Right lung (tissue), 2 donors: ENCODE measurements at regions not wholly inside any gene's neighbourhood (a gene's known extent, or its start where the extent isn't known, plus 50 kb on each side); places are given as distances from the start of the nearest gene placed in this dataset.
"Not testable (repeated sequence)": the region's sequence is repeated elsewhere in the genome, so short reads cannot be mapped to it uniquely, and the experiment has no call there.

ENCODE experiments used
- DNase-seq, 2 donors: peaks; one replicate each; pipeline ENCODE4 v3.0.0-alpha.2; 2013

DNA sequence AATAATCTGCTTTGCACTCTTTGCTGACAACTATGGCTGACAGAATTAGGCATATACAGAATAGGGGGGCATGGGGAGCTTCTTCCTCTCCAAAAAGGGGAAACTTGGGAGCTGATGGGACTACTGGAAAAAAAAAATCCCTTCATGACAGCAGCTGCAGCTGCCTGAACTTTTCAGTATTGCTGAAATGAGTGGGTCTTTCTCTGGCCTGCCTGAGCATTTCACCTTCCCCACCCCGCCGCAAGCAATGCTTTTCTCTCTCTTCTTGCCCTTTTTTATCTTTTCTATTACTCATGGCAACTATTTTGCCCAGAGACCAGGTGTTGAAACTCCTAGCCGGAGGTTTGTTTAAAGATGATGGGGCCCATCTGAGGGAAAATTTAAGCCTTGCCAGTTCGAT lies 244.9 kb downstream of the SEMA3D start:
- no peak for DNase-seq

DNA sequence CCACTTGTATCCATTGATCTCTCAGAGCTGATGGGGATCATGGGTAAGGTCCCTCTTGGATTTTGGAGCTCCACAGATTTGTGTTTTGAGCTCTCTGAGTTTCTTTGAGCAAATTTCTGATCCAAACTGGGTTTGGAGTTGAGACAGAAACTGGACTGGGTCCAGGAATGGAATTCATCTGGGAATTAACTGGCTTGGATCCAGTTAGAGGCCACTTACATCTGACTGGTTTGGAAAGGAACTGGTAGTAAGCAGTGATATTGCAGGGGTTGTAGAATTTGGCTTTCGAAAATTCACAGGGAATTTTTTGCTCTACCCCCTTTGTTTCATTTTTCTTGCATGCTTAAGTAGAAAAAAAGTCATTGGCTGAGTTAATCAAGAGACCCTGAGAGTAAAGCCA lies 245.6 kb downstream of the SEMA3D start:
- no peak for DNase-seq

DNA sequence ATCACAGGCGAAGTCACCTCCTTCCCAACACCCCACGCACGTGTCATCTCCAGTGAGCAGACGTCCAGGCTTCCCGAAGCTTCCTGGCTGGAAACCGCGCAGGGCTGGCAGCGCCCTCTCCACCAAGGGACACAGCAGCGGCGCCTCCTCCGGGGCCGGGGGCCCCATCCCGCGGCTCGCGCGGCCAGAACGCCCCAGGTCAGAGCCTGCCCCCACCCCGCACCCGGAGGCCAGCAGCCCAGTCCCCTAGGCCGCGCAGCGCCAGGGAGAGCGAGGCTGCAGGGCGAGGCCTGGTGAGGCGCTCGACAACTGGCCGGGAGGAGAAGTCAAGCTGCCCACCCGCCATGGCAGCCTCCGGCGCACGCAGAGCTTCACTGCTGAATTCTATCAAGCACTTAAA lies 247.0 kb downstream of the SEMA3D start:
- no peak for DNase-seq

DNA sequence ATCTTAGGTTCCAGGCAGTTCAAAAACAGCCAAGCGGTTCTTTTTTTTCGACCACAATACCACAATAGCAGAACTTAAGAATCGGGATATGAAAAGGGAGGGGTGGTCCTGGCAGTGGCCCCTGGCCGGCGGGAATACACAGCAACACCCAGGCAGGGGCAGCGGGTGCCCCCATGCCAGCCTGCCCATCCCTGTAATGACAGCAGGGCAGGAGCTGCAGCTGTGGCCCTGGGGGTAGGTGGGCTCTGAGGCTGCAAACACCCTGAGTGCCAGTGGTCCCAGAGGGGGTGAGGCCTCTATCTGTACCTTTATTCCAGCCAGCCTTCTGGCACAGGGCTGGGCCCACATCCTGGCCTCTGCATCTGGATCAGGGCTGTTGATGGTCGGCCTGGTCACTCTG lies 247.4 kb downstream of the SEMA3D start:
- DNase-seq: no peak

DNA sequence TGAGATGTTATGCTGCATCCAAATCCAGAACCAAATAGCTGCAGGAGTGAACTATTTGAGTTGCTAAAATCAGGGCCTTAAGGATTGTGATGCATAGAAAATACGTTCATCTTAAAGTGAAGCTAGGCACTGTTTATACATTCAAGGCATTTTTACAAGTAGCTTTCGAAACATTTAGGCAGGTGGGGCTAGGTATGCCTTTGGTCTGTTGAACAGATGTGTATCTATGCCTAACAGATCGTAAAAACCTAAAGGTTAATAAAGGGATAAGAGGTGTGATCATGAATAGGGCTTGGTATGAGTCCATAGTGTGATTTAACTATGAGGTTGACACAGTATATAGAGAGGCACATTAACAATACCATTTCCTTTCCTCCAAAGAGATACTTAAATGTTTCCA lies 262.5 kb downstream of the SEMA3D start:
- no peak for DNase-seq

DNA sequence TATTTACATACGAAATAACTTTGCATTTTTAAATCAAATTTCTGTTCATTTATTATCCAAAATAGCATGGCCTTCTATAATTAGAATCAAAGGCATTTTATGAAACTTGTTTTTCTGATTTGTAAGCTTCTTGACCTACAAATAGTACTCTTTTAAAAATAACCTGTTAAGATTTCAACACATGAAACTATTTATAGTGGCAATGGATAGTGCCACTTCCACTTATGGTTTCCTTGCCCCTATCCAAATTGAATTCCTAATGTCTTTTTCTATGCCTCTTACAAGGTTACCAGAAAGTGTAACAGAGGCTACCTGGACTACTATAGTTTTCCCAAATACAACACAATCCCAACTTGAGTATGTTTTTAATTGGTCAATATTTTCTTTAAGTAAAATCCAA lies 263.5 kb downstream of the SEMA3D start:
- DNase-seq: no peak

DNA sequence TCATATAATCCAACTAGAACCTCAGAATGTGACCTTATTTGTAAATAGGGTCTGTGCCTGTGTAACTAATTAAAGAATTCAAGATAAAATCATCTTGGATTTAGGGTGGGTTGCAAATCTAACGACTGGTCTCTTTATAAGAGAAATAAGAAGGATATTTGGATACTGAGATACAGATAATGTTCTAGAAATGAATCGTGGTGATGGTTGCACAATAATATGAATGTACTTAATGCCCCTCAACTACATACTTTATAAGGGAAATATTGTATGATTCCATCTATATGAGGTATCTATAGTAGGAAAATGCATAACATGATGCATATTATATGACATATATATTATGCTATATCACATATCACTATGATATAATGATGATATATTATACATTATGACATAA lies 265.7 kb downstream of the SEMA3D start:
- no peak for DNase-seq

DNA sequence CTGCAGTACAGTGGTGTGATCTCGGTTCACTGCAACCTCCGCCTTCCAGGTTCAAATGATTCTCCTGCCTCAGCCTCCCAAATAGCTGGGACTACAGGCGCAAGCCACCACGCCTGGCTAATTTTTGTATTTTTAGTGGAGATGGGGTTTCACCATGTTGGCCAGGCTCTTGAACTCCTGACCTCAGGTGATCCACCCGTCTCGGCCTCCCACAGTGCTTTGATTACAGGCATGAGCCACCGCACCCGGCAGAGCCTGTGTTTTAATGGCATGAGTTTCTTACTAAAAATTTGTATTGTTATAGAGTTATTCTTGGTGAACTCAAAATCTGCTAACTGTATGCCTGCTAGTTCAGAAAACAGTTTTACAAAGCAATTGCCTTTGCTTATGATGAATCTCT lies 269.9 kb downstream of the SEMA3D start:
- not testable (repeated sequence) for DNase-seq

DNA sequence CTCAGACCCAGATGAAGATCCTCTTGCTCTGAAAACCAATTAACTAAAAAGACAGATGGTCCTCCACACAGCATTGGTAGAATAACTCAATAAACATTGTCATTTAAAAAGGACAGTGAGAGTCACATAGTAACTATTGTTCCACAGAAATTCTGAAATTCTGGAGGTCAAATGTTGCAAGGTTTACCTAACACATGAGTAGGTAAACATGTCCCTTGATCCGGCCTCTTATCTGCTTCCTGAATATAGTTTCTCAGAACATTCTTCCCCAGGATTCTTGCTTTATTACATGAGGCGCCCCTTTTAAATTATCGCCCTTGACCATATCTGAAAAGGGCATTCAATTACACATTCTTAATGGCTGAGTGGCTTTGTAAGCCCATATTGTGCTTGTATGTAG lies 270.7 kb downstream of the SEMA3D start:
- DNase-seq: no peak

DNA sequence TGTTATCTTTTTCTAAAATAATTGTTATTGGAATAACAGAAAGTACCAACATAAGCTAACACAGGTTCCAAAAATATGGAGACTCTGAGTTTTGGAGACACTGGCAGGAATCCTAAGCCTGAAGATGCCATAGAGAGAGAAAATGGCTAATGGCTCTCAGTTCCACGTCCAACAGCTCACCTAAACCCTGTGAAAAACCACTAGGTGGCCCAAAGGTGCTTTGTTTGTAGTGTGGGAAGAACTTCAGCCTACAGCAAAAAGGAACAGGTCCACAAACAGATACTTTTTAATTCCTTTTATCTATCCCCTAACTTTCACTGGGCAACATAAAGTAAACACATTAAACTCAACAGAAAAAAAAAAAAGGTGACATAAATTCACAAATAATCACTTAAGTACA lies 272.3 kb downstream of the SEMA3D start:
- no peak for DNase-seq

DNA sequence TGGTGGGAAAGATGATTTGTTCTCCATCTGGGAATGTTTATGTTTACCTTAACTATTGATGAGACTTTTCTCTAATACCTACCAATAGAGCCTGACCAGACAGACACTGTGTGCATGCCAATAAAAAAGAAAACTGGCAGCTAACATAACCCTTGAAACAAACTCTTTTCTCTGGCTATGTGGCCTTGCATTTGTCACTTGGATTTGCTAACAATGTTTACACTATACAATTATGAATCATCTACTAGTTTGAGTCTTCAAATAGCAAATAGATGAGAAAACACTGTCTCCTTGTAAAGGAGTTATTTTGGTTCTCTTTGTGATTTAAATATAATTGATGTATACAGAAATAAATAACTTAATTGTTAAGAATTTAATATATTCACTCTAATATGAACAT lies 273.1 kb downstream of the SEMA3D start:
- DNase-seq: no peak

DNA sequence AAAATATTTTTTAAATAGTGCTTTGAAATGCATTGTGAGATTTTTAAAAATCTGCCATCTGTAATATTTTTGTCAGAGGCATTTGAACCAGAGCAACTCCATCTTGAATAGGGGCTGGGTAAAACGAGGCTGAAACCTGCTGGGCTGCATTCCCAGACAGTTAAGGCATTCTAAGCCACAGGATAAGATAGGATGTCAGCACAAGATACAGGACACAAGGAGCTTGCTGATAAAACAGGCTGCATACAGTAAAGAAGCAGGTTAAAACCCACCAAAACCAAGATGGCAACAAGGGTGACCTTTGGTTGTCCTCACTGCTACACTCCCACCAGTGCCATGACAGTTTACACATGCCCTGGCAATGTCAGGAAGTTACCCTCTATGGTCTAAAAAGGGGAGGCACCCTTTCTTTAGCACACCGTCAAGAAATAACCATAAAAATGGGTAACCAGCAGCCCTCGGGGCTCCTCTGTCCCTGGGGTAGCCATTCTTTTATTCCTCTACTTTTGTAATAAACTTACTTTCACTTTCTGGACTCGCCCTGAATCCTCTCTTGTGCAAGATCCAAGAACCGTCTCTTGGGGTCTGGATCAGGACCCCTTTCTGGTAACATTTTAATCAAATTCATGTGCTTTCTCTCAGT lies 273.7 kb downstream of the SEMA3D start:
- no peak for DNase-seq

DNA sequence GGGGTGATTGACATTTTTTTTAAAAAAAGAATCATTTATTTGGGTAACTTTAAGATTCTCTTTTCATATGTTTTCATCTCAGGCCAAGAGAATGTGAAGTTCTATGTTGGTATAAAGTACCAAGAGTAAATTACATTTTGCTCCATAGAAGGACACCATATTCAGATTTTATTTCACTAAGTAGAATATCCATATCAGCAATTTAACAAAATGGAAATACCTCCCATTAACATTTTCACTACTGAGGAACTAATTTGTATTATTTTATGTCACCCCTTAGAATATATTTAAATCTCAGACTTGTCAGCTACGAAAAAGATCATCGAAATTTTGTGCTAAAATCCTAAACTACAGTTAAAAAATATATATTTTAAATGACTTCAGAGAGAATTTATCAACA lies 274.3 kb downstream of the SEMA3D start:
- DNase-seq: no peak

DNA sequence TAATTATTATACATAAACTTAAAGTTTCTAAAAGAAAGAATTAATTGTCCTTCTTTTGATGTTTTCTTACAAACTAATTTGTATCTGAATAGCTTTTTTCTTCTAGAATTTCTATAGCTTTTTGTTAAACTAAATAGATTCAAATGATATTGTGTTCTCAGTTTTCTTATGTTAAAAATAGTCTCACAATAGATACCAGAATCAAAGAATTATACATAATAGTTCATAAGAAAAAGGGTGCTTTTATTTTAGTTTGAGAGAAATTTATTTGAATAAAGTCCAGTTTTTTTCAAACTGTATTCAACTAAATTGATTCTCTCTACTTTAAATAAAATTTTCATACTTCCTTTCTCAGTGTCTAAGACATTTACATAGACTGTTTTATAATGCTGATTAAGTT lies 274.8 kb downstream of the SEMA3D start:
- no peak for DNase-seq

DNA sequence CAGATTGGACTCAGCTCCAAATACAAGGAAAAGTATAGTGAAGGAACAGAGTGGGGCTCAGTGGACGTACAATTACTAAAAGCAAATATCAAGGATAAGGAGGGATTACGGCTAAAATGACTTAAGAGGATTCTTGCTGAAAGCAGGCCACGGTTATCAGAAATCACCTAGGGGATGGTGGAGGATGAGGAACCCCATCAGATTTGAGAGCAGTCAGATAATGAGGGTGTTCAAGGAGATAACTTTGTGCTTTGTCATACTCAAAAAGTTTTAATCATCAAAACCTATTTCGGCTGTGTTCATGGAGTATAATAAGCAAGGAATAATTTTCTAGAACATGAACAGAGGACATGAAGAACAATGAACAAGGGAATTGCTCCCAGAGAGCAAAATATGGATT lies 275.8 kb downstream of the SEMA3D start:
- no peak for DNase-seq

DNA sequence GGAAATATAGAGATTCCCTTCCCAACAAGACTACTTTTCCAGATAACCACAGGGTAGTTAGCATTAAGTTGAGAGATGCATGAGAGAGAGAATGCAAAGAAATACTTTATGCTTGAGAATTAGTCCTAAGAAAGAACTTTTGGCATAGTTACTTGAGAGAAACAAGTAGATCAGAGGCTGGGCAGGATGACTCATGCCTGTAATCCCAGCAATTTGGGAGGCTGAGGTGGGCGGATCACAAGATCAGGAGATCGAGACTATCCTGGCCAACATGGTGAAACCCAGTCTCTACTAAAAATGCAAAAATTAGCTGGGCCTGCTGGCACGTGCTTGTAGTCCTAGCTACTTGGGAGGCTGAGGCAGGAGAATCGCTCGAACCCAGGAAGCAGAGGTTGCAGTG lies 276.5 kb downstream of the SEMA3D start:
- not testable (repeated sequence) for DNase-seq

DNA sequence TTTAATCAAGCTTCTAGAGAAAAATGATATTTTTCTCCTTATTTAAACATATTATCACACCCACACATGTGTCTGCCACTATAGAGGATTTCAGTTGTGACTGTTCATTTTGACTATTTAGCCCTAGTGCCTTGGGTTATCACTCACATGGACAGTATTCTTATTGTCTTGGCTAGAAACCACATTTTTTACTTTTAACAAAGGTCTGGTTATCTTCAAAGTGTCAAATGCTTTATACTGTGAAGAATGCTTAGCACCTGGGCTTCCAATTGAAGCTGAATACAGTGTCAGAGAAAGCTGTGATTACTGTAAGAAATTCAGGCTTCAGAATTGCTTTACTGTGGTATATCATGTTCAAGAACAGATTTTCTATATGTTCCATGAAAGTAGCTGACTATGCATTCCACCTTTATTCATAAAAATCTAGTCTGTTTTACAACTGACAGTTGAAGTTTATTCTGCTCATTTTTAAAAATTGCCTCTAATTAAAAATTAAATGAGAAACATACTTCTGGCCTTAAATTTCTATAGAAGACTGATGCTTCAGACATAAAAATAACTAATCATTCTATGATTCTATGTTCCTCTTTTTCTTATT lies 278.6 kb downstream of the SEMA3D start:
- DNase-seq: no peak

DNA sequence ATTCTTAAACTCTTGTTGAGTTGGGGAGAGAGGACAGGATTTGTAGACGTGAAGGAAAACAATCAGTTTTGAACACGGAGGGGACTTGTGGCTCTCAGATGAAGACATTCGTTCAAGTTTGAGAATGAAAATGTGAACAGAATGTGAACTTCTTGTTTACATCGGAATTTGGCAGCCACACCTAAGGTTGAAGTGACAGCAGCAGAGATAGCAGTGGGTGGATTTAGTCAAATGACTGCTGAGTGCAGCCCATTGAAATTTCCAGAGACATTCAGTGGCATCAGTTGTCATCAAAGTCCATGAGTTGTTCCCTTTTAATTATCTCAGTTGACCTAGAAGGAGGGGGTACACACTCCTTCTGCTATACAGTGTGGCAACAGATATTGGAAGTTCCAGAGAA lies 280.0 kb downstream of the SEMA3D start:
- DNase-seq: no peak

DNA sequence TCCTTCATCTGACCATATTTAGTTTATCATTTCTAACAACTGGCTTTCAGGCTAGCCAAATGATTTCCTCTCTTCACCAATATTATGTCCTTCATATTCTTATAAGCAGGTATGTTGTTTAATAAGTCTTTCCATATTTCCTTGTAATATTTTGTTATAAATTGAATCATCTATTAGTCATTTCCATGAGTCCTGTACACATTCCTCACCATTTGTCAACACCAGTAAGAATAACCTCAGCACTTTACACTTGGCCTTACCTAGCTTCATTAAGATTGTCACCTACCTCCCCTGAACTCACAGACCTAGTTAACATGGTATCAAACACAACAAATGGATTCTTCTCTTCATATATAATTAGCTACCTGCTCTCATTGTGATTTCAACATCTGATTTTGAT lies 282.3 kb downstream of the SEMA3D start:
- no peak for DNase-seq

DNA sequence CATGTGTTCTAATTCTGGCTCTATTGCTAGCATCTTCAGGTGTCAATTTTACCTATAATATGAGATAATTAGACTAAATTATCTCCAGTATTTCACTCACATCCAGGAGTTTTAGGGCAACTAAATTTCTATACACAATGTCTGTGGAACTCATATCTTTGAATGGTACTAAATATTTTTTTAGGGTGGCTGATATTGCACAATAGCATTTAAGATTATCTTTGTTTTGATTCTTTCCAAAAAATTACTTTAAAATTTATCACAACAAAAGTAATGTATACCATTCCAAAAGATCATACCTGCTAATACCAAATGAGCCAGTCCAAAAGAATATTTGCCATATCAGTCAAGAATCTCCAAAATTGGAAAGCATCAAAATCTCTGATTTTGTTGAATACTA lies 285.5 kb downstream of the SEMA3D start:
- no peak for DNase-seq

DNA sequence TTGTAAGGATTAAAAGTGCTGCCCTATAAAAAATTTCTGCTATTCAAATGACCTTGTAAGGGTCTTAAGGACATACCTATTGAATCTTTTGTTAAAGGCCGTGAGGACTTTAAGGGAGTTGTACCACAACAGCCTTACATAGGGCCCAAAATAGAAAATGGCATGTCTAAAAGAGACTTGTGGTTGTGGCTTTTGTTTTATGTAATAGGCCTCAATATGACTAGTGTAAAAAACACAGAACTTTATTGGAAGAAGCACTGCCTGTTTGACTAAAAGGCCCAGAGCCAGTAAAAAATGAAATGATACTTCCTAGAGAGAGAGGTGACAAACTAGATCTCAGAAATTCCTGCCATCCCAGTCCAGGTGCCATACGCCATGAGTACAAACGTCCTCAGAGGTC lies 286.6 kb downstream of the SEMA3D start:
- no peak for DNase-seq

DNA sequence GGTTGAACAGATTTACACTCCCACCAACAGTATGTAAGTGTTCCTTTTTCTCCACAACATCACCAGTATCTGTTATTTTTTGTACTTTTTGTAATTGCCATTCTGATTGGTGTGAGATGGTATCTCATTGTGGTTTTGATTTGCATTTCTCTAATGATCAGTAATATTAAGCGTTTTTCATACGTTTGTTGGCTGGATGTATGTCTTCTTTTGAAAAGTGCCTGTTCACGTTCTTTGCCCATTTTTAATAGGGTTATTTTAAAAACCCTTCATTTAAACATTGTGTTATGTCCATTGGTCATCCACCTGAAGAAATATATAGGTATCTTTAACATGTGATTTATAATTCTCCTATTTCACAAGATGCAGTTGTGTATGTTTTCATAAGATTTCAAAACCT lies 291.3 kb downstream of the SEMA3D start:
- no peak for DNase-seq

DNA sequence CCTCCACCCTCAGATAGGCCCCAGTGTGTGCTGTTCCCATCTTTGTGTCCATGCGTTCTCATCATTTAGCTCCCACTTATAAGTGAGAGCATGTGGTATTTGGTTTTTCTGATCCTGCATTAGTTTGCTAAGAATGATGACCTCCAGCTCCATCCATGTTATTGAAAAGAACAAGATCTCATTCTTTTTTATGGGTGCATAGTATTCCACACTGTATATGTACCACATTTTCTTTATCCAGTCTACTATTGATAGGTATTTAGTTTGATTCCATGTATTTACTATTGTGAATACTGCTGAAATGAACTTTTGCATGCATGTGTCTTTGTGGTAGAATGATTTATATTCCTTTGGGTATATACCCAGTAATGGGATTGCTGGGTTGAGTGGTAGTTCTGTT lies 303.3 kb downstream of the SEMA3D start:
- DNase-seq: not testable (repeated sequence)

DNA sequence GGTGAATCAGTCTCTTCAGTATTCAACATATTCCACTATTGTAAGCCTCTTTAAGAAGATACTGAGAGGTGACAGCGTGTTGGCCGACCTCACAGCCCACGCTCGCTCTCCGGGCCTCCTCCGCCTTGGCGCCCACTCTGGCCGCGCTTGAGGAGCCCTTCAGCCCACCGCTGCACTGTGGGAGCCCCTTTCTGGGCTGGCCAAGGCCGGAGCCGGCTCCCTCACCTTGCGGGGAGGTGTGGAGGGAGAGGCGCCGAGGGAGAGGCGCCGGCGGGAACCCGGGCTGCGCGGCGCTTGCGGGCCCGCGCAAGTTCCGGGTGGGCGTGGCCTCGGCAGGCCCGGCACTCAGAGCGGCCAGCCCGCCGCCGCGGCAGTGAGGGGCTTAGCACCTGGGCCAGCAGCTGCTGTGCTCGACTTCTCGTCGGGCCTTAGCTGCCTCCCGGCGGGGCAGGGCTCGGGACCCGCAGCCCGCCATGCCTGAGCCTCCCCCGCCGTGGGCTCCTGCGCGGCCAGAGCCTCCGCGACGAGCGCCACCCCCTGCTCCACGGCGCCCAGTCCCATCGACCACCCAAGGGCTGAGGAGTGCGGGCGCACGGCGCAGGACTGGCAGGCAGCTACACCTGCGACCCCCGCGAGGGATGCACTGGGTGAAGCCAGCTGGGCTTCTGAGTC lies 306.4 kb downstream of the SEMA3D start:
- not testable (repeated sequence) for DNase-seq
